ENCODE measurements at regions not wholly inside any gene's neighbourhood (a gene's known extent, or its start where the extent isn't known, plus 50 kb on each side); places are given as distances from the start of the nearest gene placed in this dataset.

DNA sequence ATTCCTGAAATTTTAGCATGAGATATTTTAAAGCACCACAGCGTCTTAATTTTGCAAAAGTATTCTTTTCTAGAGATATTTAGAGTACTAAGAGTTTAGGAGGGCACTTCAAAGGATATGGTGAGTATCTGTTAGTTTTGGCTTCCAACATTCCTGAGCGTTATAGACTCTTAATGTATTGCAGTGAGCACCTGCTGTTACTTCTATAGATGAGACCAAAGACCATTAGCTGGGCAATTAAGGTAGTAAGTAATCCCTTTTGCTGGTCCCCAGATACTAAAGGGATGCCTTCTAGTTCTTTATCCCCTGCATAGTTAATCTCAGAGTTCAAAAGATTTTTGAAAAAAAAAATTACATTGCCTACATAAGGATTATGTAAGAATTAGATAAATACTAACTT, 975.6 kb downstream of the GALC start:
- no peak for DNase-seq (ENCODE audit: low read depth)

DNA sequence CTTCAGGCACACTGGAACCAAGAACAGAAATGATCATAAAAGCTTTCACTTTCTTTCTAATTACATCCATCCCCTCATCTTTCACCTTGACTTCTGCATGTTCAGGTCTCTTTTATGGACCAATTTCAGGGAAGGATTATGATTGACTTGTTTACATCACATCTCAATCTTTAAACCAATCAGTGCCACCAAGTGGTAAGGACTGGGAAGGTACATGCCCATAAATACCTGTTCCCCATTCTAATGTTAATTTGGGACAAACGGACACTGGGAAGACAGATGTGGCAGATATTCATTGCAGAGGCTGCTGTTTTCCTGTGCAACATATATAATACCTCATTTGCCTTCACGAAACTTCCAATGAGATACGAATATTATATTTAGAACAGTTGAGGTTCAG, 978.1 kb downstream of the GALC start:
- no peak for DNase-seq (ENCODE audit: low read depth)
- no peak overlapping the region for H3K4me3 ChIP-seq (ENCODE audit: low read depth, low read length)

More for the DNA sequence above, 975.6 kb downstream of the GALC start:
- H3K4me3 ChIP-seq (ENCODE audit: low read depth, low read length) = no peak overlapping the region

DNA sequence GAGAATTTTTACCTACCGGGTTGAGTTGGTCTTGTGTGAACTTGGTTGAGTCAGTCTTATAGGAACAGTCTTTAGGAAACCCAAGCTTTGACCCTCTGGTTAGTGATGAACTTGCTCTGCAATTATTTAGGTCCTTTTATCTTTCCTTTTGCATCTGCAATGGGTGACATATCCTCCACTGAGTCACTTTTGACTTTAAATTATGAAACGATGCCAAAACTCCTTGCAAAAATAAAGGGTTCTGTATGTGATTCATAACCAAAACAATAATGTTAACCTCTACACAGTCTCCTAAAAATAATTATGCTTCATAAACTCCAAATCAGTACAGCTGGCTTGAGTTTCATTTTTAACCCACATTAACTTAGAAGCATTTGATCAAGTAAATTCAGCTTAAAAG, 979.4 kb downstream of the GALC start:
- DNase-seq (ENCODE audit: low read depth) = peak; percentile 6
- no peak overlapping the region for H3K4me3 ChIP-seq (ENCODE audit: low read depth, low read length)

DNA sequence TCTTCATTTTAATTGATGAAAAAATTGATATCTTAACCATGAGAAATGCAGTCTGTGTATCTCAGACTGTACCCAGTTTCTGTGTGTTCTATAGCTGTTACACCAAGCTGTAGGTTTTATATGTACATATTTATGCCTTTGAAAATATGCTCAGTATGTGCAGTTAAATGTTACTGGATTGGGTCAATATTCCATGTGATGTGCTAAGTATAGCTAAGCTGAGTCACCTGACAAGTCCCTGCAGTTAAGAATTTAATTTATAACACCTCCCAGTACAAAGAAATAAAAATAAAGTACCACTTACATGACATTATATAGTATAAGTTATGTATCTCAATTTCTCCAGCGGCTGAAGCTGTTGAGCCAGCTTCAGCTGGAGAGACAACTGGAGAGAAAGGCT, 984.0 kb downstream of the GALC start:
- no peak for DNase-seq (ENCODE audit: low read depth)
- no peak overlapping the region for H3K4me3 ChIP-seq (ENCODE audit: low read depth, low read length)

DNA sequence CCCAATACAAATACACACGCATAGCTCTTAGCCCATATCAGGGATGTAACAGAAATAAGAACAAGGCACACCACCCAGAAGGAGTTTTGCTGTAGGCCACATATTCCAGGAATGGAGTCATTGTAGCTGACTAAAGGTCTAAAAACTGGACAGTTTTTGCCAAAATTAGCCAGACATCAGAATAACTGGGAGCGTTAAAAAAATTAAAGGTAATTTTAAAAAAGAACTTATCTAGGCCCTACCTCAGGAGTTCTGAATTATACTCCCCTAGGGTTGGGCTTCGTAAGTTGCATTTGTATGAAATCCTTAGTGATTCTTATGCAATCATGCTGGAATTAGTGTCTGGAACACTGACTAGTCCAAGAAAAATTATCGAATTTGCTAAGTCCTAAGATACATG, 987.7 kb downstream of the GALC start:
- H3K4me3 ChIP-seq (ENCODE audit: low read depth, low read length) = no peak overlapping the region

DNA sequence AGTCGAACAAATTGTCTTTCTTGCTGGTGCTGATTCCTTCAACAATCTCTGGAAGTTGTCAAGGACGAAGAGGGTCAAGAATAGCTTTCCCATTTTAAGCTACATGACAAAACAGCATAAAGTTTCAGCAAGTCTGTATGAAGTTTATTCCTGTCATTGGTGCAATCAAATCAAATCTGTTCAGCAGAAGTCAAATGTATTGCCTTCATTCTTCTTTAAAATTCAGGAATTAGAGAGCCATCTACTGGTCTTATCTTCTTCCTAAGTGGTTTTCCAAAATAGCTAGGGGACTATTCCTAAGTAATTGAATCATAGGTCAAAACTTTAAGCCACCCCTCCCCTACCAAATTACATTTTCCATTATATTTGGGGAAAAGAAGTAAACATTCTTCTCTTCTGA, 990.2 kb downstream of the GALC start:
- no peak for DNase-seq (ENCODE audit: low read depth)
- H3K4me3 ChIP-seq (ENCODE audit: low read depth, low read length) = no peak overlapping the region

More for the DNA sequence above, 987.7 kb downstream of the GALC start:
- no peak for DNase-seq (ENCODE audit: low read depth)

DNA sequence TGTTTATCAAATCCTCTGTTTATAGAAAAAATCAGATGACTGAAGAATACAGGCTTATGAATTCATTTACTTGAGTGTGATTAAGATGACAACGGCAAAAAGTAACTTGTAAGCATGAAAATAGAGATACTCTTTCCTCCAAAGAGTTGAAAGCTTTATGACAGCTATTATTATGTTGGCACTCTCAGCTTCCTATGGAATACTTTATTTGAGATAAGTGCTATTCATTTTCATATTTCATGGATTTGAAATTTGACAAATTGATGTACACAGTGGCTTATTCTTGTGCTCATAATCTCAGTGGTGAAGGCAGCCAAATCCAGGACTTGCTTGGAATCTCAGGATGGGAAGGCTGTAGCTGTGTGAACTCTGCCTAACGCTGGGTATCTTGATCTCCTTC, 991.6 kb downstream of the GALC start:
- DNase-seq (ENCODE audit: low read depth) = no peak
- H3K4me3 ChIP-seq (ENCODE audit: low read depth, low read length) = no peak overlapping the region

DNA sequence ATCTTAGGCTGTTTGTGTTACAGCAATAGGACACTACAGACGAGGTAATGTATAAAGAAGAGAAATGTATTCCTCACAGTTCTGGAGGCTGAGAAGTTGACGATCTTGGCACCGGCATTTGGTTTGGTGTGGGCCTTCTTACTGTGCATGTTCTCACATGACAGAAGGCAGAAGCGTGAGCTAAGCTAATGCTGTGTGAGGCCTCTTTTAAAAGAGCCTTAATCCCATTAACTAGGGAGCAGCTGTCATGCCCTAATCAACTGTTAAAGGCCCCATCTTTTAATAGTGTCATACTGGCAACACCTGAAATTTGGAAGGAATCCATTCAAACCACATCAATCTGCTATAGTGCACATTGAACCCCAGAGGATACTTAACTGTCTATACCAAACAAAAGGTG, 992.9 kb downstream of the GALC start:
- H3K4me3 ChIP-seq (ENCODE audit: low read depth, low read length) = no peak overlapping the region
- no peak for DNase-seq (ENCODE audit: low read depth)

DNA sequence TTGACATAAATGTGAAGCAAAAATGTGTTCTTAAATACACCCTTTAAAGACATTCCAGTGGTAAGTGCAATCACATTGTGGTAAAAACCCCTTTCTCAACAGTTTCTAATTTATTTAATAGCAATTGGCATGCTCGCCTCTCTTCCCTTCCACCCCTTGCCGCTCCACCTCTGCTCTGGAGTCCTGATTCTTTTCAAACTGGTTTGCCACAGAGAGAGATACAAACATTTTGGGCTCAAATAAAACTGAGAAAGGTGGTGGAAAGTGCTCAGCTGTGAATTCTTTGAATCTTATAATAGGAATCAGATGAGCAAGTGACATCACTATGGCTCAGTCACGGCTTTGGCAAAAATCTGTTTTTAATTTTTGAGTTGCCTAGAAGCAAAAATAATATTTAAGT, 993.9 kb downstream of the GALC start:
- no peak for DNase-seq (ENCODE audit: low read depth)
- H3K4me3 ChIP-seq (ENCODE audit: low read depth, low read length) = no peak overlapping the region

DNA sequence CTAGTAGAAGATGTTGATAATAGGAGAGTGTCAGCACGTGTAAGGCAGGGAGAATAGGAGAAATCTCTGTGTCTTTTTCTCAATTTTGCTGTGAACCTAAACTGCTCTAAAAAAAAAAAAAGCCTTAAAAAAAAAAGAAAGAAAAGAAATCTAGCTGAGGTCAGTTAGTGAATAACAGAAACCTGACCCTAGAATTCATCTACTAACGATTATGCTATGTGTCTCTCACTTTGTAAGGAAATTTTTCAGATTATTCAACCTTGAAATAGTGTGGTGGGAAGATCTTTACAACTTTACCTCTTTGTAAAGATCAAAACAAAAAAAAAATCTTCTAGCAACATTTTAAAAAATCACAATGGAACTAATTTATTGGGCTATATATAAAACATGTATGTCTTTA, 995.7 kb downstream of the GALC start:
- no peak for DNase-seq (ENCODE audit: low read depth)
- no peak overlapping the region for H3K4me3 ChIP-seq (ENCODE audit: low read depth, low read length)

DNA sequence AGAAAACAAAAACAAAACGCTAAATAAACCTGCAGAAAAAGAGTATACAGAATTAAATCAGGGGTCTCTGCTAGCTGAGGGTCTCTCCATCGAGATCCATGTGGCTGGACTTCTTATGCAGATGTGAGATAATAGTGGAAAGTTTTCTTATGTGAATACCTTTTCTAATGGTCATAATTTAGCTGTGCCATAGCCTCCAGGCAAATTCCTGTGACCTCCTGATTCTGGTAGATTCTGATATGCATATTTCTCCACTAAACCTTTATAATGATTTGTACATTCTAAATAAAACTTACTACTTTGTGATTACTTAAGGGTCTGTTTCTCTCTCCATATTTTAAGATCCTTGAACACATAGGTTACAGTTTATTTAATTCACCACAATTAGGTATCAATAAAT, 1002.6 kb downstream of the GALC start:
- no peak for DNase-seq (ENCODE audit: low read depth)
- no peak overlapping the region for H3K4me3 ChIP-seq (ENCODE audit: low read depth, low read length)

DNA sequence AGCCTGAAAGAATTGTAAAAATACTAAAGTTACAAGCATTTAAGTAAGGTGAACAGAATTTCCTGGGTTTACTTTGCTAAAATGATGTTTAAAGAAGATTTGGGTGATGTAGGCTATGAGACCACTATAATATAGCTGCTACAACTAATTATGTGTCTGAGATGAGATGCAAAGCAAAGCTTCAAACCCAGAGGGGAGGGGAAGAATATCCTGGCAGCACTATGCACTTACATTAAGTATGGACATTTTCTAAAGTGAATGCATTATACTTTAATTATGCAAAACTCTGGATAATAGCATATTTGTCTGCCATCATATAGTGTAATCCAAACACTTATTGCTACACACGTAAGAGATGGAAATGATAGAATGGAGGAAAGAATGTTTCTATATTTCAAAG, 1003.7 kb downstream of the GALC start:
- H3K4me3 ChIP-seq (ENCODE audit: low read depth, low read length) = no peak overlapping the region
- DNase-seq (ENCODE audit: low read depth) = no peak

DNA sequence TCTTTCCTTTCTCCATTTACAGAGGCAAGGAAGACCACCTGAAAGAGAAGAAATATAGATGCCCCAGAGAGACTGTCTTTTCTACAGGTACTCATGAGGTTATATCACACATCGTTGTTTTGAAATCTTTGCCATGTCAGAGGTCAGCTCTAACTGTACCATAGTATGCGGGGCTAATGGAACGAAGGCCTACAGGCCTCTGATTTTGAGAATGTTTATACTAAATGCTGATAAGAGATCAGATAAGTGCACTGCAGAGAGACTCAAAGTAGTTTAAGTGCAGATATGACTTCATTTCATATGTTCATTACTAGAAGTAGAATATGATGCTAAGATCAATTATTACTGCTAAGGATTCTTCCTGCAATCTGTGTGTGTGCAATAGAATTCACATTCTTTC, 1005.0 kb downstream of the GALC start:
- no peak for DNase-seq (ENCODE audit: low read depth)

DNA sequence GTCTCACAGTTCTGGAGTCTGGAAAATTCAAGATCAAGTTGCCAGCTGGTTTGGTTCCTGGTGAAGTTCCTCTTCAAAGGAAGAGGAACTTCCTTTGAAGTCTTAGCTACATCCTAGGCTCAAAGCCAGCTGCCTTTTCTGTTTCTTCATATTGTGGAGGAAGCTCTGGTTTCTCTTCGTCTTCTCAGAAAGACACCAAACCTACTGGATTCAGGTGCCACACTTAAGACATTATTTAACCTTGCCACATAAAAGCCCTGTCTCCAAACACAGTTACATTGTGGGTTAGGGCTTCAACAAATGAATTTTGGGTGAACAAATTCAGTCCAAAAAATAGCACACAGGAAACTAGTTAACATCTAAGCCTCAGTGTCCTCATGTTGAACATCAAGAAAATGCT, 1019.8 kb downstream of the GALC start:
- no peak for DNase-seq (ENCODE audit: low read depth)
- no peak overlapping the region for H3K4me3 ChIP-seq (ENCODE audit: low read depth, low read length)

More for the DNA sequence above, 1005.0 kb downstream of the GALC start:
- H3K4me3 ChIP-seq (ENCODE audit: low read depth, low read length) = no peak overlapping the region

DNA sequence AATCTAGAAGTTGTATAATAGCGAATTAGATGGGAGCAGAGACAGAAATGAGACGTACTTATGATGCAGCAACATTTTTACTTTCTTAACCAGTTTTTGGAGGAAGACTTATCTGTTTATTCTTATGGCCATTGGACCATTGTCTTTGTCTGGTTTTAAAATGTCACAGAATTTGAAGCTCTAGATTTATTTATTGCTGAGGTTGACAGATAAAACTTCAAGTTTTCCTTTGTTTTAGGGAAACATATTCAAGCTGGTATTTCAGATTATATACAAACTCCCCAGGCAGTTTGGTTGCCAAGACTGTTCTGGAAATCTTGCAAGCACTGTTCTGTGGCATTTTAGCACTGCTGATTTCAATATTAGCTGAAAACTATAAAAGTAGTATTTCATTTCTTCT, 1021.7 kb downstream of the GALC start:
- no peak overlapping the region for H3K4me3 ChIP-seq (ENCODE audit: low read depth, low read length)
- no peak for DNase-seq (ENCODE audit: low read depth)

DNA sequence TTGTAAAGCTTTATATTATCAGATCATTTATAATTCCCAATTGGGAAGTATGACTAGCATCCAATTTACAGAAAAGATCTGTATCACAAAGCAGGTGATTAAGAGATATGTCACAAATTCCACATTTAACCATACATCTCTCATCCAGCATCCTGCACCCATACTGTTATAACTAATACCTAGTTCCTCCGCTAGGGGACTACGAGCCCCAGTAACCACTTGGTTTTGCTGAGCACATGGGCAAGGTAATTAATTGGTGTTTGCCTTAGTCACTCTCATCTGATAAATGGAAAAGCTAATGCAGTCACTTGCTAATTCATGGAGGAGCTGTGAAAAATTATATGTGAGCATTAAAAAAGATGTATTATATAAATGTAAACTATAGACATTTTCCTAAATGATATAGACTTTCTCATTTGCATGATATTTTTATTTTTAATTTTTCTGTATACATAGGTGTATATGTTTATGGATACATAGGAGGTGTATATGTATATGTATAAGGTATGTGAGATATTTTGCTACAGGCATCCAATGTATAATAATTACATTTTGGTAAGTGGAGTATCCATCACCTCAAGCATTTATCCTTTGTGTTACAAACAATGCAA, 1031.8 kb downstream of the GALC start:
- H3K4me3 ChIP-seq (ENCODE audit: low read depth, low read length) = no peak overlapping the region
- DNase-seq (ENCODE audit: low read depth) = no peak

DNA sequence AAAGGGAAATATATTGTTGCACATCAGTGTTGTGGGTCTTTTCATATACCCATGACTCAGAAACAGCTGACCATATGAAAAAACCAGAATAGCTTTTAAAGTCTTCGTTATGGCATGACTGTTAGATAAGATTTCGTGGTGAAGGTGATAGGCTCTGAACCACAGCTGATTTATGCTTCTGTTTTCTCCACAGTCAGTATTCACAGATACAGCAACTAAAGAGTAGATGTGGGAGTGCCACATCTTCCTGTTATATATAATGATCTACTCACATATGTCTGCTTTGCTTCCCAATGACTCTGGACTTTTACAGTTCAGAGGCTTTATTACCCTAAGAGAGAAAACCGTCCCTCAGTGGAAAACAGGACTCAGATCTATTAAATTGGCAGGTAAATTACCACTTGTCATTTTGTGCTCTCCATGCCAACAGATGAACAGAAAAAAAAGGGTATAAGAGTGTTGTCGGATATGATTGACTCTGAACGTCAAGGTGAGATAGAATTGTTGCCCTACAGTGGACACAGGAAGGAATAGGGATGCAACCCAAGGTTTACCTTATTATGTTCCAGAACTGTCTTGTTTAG, 1037.1 kb downstream of the GALC start:
- no peak for DNase-seq (ENCODE audit: low read depth)
- no peak overlapping the region for H3K4me3 ChIP-seq (ENCODE audit: low read depth, low read length)

DNA sequence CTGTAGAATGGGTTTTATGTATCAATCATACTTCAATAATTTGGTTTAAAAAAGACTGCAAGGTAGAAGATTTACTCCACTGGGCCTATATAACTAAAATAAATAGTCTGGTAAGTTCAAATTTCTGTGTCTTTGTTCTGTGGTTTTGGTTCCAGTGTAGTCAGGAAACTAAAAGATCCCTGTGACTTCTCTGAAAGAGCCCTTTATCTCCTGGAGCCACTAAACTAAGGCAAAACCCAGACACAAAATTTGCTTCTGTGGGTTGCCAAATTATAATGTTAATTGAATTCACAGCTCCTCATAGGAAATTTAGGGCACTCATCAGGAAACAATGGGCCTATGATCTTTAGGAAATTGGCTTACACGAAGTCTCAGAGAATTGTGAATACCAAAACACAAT, 1038.4 kb downstream of the GALC start:
- no peak overlapping the region for H3K4me3 ChIP-seq (ENCODE audit: low read depth, low read length)
- no peak for DNase-seq (ENCODE audit: low read depth)

DNA sequence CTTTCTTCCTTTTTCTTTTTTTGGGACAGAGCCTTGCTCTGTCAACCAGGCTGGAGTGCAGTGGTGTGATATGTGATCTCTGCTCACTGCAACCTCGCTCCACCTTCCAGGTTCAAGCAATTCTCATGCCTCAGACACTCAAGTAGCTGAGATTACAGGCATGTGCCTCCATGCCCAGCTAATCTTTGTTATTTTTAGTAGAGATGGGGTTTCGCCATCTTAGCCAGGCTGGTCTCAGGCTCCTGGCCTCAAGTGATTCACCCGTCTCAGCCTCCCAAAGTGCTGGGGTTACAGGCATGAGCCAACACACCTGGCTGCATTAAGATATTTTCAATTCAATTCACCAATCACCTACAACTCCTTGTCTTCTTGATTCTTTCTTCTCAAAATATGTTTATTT, 1046.5 kb downstream of the GALC start:
- H3K4me3 ChIP-seq (ENCODE audit: low read depth, low read length) = no peak overlapping the region
- no peak for DNase-seq (ENCODE audit: low read depth)

DNA sequence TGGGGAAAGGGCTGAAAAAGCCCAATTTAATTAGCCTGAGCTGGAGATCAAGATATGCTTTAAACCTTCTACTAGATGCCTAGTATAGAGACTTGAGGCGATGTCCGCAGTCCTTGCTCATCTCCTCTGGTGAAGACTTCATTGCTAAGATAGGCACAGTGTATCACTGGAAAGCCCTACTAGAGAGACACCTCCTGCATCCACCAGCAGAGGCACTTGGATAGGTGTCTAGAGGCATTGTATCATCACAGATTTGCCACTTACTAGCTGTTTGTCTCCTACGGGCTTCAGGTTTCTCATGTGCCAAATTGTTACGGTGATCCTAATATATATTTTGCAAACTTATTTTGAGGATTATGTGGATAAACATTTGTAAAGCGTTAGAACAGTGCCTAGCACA, 1048.5 kb downstream of the GALC start:
- H3K4me3 ChIP-seq (ENCODE audit: low read depth, low read length) = no peak overlapping the region
- DNase-seq (ENCODE audit: low read depth) = no peak

DNA sequence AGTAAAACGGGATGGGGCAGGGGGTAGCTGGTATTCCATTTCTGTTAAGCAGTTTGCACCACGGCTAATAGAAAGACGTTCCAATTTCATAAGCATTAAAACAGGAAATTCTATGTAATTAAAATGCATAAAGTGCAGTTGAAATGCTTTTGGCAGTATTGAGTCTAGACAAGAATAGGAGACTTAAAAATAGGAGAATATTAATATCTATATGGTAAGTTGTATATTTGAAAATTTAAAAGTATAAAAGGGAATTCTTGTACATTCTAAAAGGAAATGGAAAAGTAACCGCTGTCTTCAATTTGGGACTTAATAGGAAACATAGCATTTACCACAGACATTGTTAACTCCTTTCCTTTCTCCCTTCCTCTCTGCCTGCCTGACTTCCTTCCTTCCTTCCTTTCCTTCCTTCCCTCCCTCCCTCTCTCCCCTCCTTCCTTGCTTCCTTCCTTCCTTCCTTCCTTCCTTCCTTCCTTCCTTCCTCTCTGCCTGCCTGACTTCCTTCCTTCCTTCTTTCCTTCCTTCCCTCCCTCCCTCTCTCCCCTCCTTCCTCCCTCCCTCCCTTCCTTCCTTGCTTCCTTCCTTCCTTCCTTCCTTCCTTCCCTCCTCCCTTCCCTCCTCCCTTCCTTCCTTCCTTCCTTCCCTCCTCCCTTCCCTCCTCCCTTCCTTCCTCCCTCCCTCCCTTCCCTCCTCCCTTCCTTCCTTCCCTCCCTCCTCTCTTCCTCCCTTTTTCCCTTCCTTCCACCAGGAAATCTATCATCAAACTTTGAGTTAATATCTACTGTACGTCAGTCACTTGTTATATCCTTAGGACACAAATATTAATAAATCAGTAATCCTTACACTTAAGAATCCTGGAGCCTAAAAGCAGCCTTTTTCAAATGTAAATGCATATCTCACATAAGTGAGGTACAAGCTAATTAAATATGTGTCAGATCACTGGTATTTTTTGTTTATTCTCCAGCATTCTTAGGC, 1049.3 kb downstream of the GALC start:
- H3K4me3 ChIP-seq (ENCODE audit: low read depth, low read length) = no peak overlapping the region
- DNase-seq (ENCODE audit: low read depth) = no peak

Measured in skeletal muscle cell (primary cell).